Cardiac muscle cell (in vitro differentiated cells and primary cell): ENCODE measurements at regions not wholly inside any gene's neighbourhood (a gene's known extent, or its start where the extent isn't known, plus 50 kb on each side); places are given as distances from the start of the nearest gene placed in this dataset.

Source experiments
- DNase-seq, 2 donors: peaks; one replicate each; pipeline versions ENCODE4 v3.0.0 to v3.0.0-alpha.2; 2010 to 2017; ENCODE audit warnings: low read depth in 1 of 2, low spot score in 1 of 2
- H3K27ac ChIP-seq: fragments of 200-600 bp; sonication (generic); 2 replicates; pipeline ENCODE4 v1.5.1; 2016
- H3K27me3 ChIP-seq: fragments of 200-600 bp; sonication (generic); 2 replicates; pipeline ENCODE4 v1.6.0; 2016; ENCODE audit warnings: control low read depth
- H3K36me3 ChIP-seq: fragments of 200-600 bp; sonication (generic); 2 replicates; pipeline ENCODE4 v1.5.1; 2016; ENCODE audit warnings: control low read depth
- H3K4me1 ChIP-seq: fragments of 200-600 bp; sonication (generic); 2 replicates; pipeline ENCODE4 v1.8.1; 2017; ENCODE audit warnings: low read depth, mild to moderate bottlenecking, mixed run types
- H3K4me3 ChIP-seq: fragments of 200-600 bp; sonication (generic); 2 replicates; pipeline ENCODE4 v1.5.1; 2016; ENCODE audit warnings: mild to moderate bottlenecking
- H3K9me3 ChIP-seq: fragments of 200-600 bp; sonication (generic); 2 replicates; pipeline ENCODE4 v1.5.1; 2017; ENCODE audit warnings: low read depth, mild to moderate bottlenecking, control low read depth
- CTCF ChIP-seq: IDR thresholded peaks from 2 replicates; pipeline ENCODE4 v1.5.1; 2012; ENCODE audit warnings: low read depth, mild to moderate bottlenecking, low read length

- Histone ChIP-seq H3K4me3 (no peak overlapping the region), H3K36me3 (no peaks in the 10 kb centered on the region), H3K4me1 (no peaks in the 10 kb centered on the region), H3K27me3 (no peaks in the 10 kb centered on the region), H3K27ac (no peak overlapping the region), H3K9me3 (no peaks in the 10 kb centered on the region)
- TF ChIP-seq CTCF = no peak
- no peak for DNase-seq
Observed at GRCh38 chr7:31416381-31416870, 75.9 kb upstream of the NEUROD6 start.

DNA sequence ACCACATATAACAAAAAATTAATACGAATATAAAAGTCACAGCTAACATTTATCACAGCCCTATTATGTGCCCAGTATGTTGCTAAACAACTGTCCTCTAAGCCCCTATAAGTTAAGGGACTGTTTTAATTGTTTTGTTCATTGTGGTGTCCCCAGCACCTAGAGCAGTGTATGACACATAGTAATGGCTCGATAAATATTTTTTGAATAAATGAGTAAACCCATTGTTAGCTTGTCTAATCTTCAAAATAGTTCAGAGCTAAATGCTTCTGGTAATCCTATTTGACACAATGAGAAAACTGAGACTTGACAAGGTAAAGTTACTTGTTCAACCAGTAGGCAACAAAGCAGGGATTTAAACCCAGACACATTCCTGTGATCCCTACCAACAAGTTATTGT lies 78.4 kb upstream of the NEUROD6 start:
- TF ChIP-seq CTCF = no peak

GRCh38 chr7:31419505-31420055 lies 79.1 kb upstream of the NEUROD6 start:
- Histone ChIP-seq H3K4me3 (no peak overlapping the region), H3K4me1 (no peaks in the 10 kb centered on the region), H3K36me3 (no peaks in the 10 kb centered on the region), H3K27ac (no peak overlapping the region), H3K9me3 (no peaks in the 10 kb centered on the region), H3K27me3 (no peaks in the 10 kb centered on the region)
- no peak for DNase-seq
- TF ChIP-seq CTCF = no peak

More for the DNA sequence above, 78.4 kb upstream of the NEUROD6 start:
- Histone ChIP-seq H3K27ac (no peak overlapping the region), H3K9me3 (no peaks in the 10 kb centered on the region), H3K27me3 (no peaks in the 10 kb centered on the region), H3K4me3 (no peak overlapping the region), H3K4me1 (no peaks in the 10 kb centered on the region), H3K36me3 (no peaks in the 10 kb centered on the region)
- DNase-seq = no peak

DNA sequence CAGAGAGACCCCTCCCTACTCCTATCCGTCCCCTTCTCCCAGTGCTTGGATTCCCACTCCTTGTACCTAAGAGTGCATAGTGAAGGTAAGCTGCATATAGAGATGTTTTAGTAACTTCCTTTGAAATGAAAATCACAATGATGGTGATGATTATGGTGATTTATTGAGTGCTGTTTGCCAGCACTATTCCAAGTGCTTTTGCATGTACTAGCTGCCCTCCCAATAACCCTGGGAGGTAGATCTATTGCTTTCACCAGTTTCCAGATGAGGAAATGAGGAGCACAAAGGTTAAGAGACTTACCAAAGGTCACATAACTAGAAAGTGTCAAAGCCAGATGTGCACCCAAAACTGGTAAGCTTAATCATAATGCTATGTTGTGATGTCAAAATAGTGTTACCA lies 80.4 kb upstream of the NEUROD6 start:
- no peak overlapping the region for H3K4me3 ChIP-seq
- H3K4me1 ChIP-seq = no peaks in the 10 kb centered on the region
- no peak for DNase-seq
- H3K9me3 ChIP-seq = no peaks in the 10 kb centered on the region
- H3K27me3 ChIP-seq = no peaks in the 10 kb centered on the region
- no peak for TF ChIP-seq CTCF
- no peaks in the 10 kb centered on the region for H3K36me3 ChIP-seq
- H3K27ac ChIP-seq = no peak overlapping the region

- H3K4me3 ChIP-seq = no peak overlapping the region
- H3K36me3 ChIP-seq = no peaks in the 10 kb centered on the region
- no peaks in the 10 kb centered on the region for H3K9me3 ChIP-seq
- H3K27ac ChIP-seq = no peak overlapping the region
- no peak for TF ChIP-seq CTCF
- no peaks in the 10 kb centered on the region for H3K4me1 ChIP-seq
- no peak for DNase-seq
- no peaks in the 10 kb centered on the region for H3K27me3 ChIP-seq
Observed at GRCh38 chr7:31421607-31422006, 81.1 kb upstream of the NEUROD6 start.
